GM12874 (cell line): ENCODE measurements at regions not wholly inside any gene's neighbourhood (a gene's known extent, or its start where the extent isn't known, plus 50 kb on each side); places are given as distances from the start of the nearest gene placed in this dataset.

ENCODE experiments used
- CTCF ChIP-seq: IDR thresholded peaks from 2 replicates; pipeline ENCODE4 v1.5.1; 2011; ENCODE audit warnings: low read depth, mild to moderate bottlenecking, control low read depth, low read length, moderate library complexity; ENCODE audit not compliant: insufficient read depth

- TF ChIP-seq CTCF: no peak
Observed at GRCh38 chr20:50247196-50248094, 56.8 kb downstream of the CEBPB start.

- TF ChIP-seq CTCF: no peak
Observed at GRCh38 chr20:50248104-50248641, 57.5 kb downstream of the CEBPB start.

GRCh38 chr20:50249447-50250388 is 59.1 kb downstream of the CEBPB start:
- no peak for TF ChIP-seq CTCF

- TF ChIP-seq CTCF: no peak
Observed at GRCh38 chr20:50250679-50251382, 60.2 kb downstream of the CEBPB start.

- TF ChIP-seq CTCF: no peak
Observed at GRCh38 chr20:50251383-50251748, 60.7 kb downstream of the CEBPB start.

- TF ChIP-seq CTCF: no peak
Observed at GRCh38 chr20:50251992-50252511, 61.4 kb downstream of the CEBPB start.

- TF ChIP-seq CTCF: no peak
Observed at GRCh38 chr20:50252701-50253100, 62.1 kb downstream of the CEBPB start.
